Large intestine (tissue), 3 donors: ENCODE measurements at regions not wholly inside any gene's neighbourhood (a gene's known extent, or its start where the extent isn't known, plus 50 kb on each side); places are given as distances from the start of the nearest gene placed in this dataset.
"Not testable (repeated sequence)": the region's sequence is repeated elsewhere in the genome, so short reads cannot be mapped to it uniquely, and the experiment has no call there.

Experiments used
- DNase-seq, 2 donors: peaks; one replicate each; pipeline versions ENCODE4 v3.0.0 to v3.0.0-alpha.2; 2013
- H3K27ac ChIP-seq: one replicate; pipeline ENCODE4 v1.5.1; 2013; ENCODE audit warnings: low read length
- H3K27me3 ChIP-seq: 2 replicates; pipeline ENCODE4 v1.6.1; 2013; ENCODE audit warnings: low read length; ENCODE audit not compliant: control insufficient read depth, insufficient read depth
- H3K36me3 ChIP-seq: 2 replicates; pipeline ENCODE4 v1.6.1; 2013; ENCODE audit warnings: low read length; ENCODE audit not compliant: control insufficient read depth, insufficient read depth
- H3K4me1 ChIP-seq: one replicate; pipeline ENCODE4 v1.6.1; 2013; ENCODE audit warnings: low read length; ENCODE audit not compliant: control insufficient read depth, insufficient read depth
- H3K4me3 ChIP-seq: one replicate; pipeline ENCODE4 v1.5.1; 2013; ENCODE audit warnings: low read length
- H3K9me3 ChIP-seq: one replicate; pipeline ENCODE4 v1.6.1; 2013; ENCODE audit warnings: mild to moderate bottlenecking, low read depth, low read length, moderate library complexity; ENCODE audit not compliant: control insufficient read depth
- WGBS: methylation state at CpG from one replicate; pipeline ENCODE4 v1.1.5; 2013; ENCODE audit warnings: low lambda C conversion rate; ENCODE audit not compliant: insufficient coverage; 5-methylcytosine and 5-hydroxymethylcytosine counted together

GRCh38 chr2:208854717-208855116 is 448.1 kb downstream of the PTH2R start:
- Histone ChIP-seq H3K9me3 (no peaks in the 10 kb centered on the region), H3K27ac (no peak overlapping the region), H3K27me3 (no peaks in the 10 kb centered on the region), H3K4me1 (no peaks in the 10 kb centered on the region), H3K4me3 (no peak overlapping the region), H3K36me3 (no peaks in the 10 kb centered on the region)
- no CpG with 5 or more reads among the region's 6 CpGs for WGBS
- DNase-seq: no peak

GRCh38 chr2:208867374-208867773 is 460.8 kb downstream of the PTH2R start:
- Histone ChIP-seq H3K4me1 (no peaks in the 10 kb centered on the region), H3K9me3 (no peaks in the 10 kb centered on the region), H3K27me3 (no peaks in the 10 kb centered on the region), H3K4me3 (no peak overlapping the region), H3K27ac (no peak overlapping the region), H3K36me3 (no peaks in the 10 kb centered on the region)
- DNase-seq: no peak

- DNase-seq: no peak
- Histone ChIP-seq H3K36me3 (no peaks in the 10 kb centered on the region), H3K4me1 (no peaks in the 10 kb centered on the region), H3K9me3 (no peaks in the 10 kb centered on the region), H3K27ac (no peak overlapping the region), H3K27me3 (no peaks in the 10 kb centered on the region), H3K4me3 (no peak overlapping the region)
- no CpG with 5 or more reads among the region's 3 CpGs for WGBS
These were observed 466.0 kb downstream of the PTH2R start for GRCh38 chr2:208872591-208872990.

- Histone ChIP-seq H3K4me1 (no peaks in the 10 kb centered on the region), H3K27me3 (no peaks in the 10 kb centered on the region), H3K36me3 (no peaks in the 10 kb centered on the region), H3K4me3 (no peak overlapping the region), H3K9me3 (no peaks in the 10 kb centered on the region), H3K27ac (no peak overlapping the region)
- 80% methylated on average over 1 of the region's 3 CpGs for WGBS
- DNase-seq: no peak
These were observed 473.1 kb downstream of the PTH2R start for GRCh38 chr2:208879666-208880065.

- Histone ChIP-seq H3K27ac (no peak overlapping the region), H3K4me3 (no peak overlapping the region), H3K27me3 (no peaks in the 10 kb centered on the region), H3K9me3 (no peaks in the 10 kb centered on the region), H3K4me1 (no peaks in the 10 kb centered on the region), H3K36me3 (no peaks in the 10 kb centered on the region)
- no CpG with 5 or more reads among the region's 4 CpGs for WGBS
- DNase-seq: no peak
These were observed 473.6 kb downstream of the PTH2R start for GRCh38 chr2:208880171-208880570.

GRCh38 chr2:208890486-208890885 is 483.9 kb downstream of the PTH2R start:
- WGBS: 50% methylated on average over 1 of the region's 2 CpGs
- no peak overlapping the region for H3K27ac ChIP-seq
- H3K9me3 ChIP-seq: no peaks in the 10 kb centered on the region
- H3K36me3 ChIP-seq: no peaks in the 10 kb centered on the region
- H3K4me1 ChIP-seq: no peaks in the 10 kb centered on the region
- no peak for DNase-seq
- no peak overlapping the region for H3K4me3 ChIP-seq
- H3K27me3 ChIP-seq: no peaks in the 10 kb centered on the region

- Histone ChIP-seq H3K4me1 (no peaks in the 10 kb centered on the region), H3K27me3 (no peaks in the 10 kb centered on the region), H3K4me3 (no peak overlapping the region), H3K9me3 (no peaks in the 10 kb centered on the region), H3K27ac (no peak overlapping the region), H3K36me3 (no peaks in the 10 kb centered on the region)
- no peak for DNase-seq
These were observed 485.6 kb downstream of the PTH2R start for GRCh38 chr2:208892203-208892602.

GRCh38 chr2:208906330-208906729 is 499.7 kb downstream of the PTH2R start:
- WGBS: no CpG with 5 or more reads among the region's 1 CpG
- no peak overlapping the region for H3K27ac ChIP-seq
- no peaks in the 10 kb centered on the region for H3K27me3 ChIP-seq
- H3K4me1 ChIP-seq: no peaks in the 10 kb centered on the region
- no peaks in the 10 kb centered on the region for H3K9me3 ChIP-seq
- H3K4me3 ChIP-seq: no peak overlapping the region
- H3K36me3 ChIP-seq: no peaks in the 10 kb centered on the region
- DNase-seq: no peak

GRCh38 chr2:208915401-208915800 is 508.4 kb upstream of the MAP2 start:
- WGBS: no CpG with 5 or more reads among the region's 4 CpGs
- Histone ChIP-seq H3K27ac (no peak overlapping the region), H3K27me3 (no peaks in the 10 kb centered on the region), H3K36me3 (no peaks in the 10 kb centered on the region), H3K4me3 (no peak overlapping the region), H3K4me1 (no peaks in the 10 kb centered on the region), H3K9me3 (no peaks in the 10 kb centered on the region)
- no peak for DNase-seq

GRCh38 chr2:208916881-208917280 is 507.0 kb upstream of the MAP2 start:
- no peak for DNase-seq
- Histone ChIP-seq H3K4me1 (no peaks in the 10 kb centered on the region), H3K4me3 (no peak overlapping the region), H3K36me3 (no peaks in the 10 kb centered on the region), H3K27ac (no peak overlapping the region), H3K27me3 (no peaks in the 10 kb centered on the region), H3K9me3 (no peaks in the 10 kb centered on the region)
- whole genome bisulfite sequencing: no CpG with 5 or more reads among the region's 2 CpGs

- H3K9me3 ChIP-seq, H3K27me3 ChIP-seq, H3K36me3 ChIP-seq, H3K4me1 ChIP-seq, H3K4me3 ChIP-seq, H3K27ac ChIP-seq, DNase-seq: not testable (repeated sequence)
- no CpG with 5 or more reads among the region's 1 CpG for WGBS
These were observed 502.5 kb upstream of the MAP2 start for GRCh38 chr2:208921358-208921757.
